SH-SY5Y (cell line): ENCODE measurements at regions not wholly inside any gene's neighbourhood (a gene's known extent, or its start where the extent isn't known, plus 50 kb on each side); places are given as distances from the start of the nearest gene placed in this dataset.

Experiments used
- GATA2 ChIP-seq: IDR thresholded peaks from 2 replicates; pipeline ENCODE4 v1.6.1; 2011; ENCODE audit warnings: mild to moderate bottlenecking, low read depth, low read length
- GATA3 ChIP-seq: IDR thresholded peaks from 2 replicates; pipeline ENCODE4 v1.6.1; 2011; ENCODE audit warnings: low read depth, mild to moderate bottlenecking, low read length, moderate library complexity

GRCh38 chr5:167284222-167284890 lies 1007.1 kb upstream of the WWC1 start:
- TF ChIP-seq GATA2 = no peak
- TF ChIP-seq GATA3 = no peak
